ENCODE measurements at regions not wholly inside any gene's neighbourhood (a gene's known extent, or its start where the extent isn't known, plus 50 kb on each side); places are given as distances from the start of the nearest gene placed in this dataset.

DNA sequence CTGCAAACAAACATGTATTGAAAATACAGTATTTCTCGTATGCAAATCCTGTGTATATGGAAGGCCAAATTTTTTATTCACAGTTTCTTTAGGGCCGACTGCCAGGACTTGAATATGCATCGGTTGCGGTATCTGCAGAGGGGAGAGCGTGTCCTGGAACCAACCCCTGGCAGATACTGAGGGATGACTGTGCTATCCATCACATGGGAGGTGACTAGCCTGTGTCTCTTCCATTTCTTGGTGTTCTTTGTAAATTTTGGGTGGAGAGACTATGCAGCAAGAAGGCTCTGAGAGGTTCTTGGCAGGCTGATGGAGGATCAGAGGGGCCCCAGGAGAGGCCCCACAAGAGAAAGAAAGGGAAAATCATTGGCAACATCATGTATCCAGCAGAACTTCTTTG lies 384.3 kb downstream of the YTHDC2 start:
- H3K4me1 Mint-ChIP-seq (ENCODE audit: unreplicated experiment): no peaks in the 10 kb centered on the region
- no peak overlapping the region for H3K4me3 Mint-ChIP-seq (ENCODE audit: unreplicated experiment)
- peaks cover 25% of the 10 kb centered on the region for H3K27me3 Mint-ChIP-seq (ENCODE audit: unreplicated experiment)
- no peak overlapping the region for H3K27ac Mint-ChIP-seq (ENCODE audit: unreplicated experiment)
- no peaks in the 10 kb centered on the region for H3K36me3 Mint-ChIP-seq (ENCODE audit: unreplicated experiment)
- DNase-seq (ENCODE audit: extremely low spot score, unreplicated experiment): no peak
- TF ChIP-seq, protein P1, sequence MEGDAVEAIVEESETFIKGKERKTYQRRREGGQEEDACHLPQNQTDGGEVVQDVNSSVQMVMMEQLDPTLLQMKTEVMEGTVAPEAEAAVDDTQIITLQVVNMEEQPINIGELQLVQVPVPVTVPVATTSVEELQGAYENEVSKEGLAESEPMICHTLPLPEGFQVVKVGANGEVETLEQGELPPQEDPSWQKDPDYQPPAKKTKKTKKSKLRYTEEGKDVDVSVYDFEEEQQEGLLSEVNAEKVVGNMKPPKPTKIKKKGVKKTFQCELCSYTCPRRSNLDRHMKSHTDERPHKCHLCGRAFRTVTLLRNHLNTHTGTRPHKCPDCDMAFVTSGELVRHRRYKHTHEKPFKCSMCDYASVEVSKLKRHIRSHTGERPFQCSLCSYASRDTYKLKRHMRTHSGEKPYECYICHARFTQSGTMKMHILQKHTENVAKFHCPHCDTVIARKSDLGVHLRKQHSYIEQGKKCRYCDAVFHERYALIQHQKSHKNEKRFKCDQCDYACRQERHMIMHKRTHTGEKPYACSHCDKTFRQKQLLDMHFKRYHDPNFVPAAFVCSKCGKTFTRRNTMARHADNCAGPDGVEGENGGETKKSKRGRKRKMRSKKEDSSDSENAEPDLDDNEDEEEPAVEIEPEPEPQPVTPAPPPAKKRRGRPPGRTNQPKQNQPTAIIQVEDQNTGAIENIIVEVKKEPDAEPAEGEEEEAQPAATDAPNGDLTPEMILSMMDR (IDR thresholded peaks at IDR 0.05): no peak
- H3K9me3 Mint-ChIP-seq (ENCODE audit: unreplicated experiment): no peaks in the 10 kb centered on the region

DNA sequence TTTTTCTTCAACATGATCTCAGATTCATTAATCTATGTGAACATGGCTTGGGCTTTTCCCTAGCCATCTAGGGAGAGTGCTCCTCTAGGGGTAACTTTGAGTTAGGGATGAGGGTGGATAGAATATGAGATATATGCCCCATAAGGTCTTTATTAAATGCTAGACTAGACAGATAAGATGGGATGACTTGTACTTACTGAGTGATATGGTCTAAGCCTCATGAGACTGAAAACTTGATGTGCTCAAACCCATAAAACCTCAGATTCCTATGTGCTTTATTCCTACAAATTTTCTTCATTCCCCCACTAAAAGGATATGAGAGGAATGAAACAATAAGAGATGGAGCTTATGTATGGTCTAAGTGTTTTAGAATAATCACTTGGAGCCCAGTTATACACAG lies 386.6 kb downstream of the YTHDC2 start:
- no peaks in the 10 kb centered on the region for H3K4me1 Mint-ChIP-seq (ENCODE audit: unreplicated experiment)
- H3K27me3 Mint-ChIP-seq (ENCODE audit: unreplicated experiment): peaks cover 20% of the 10 kb centered on the region
- TF ChIP-seq, protein P1 (IDR thresholded peaks at IDR 0.05): no peak
- no peak for DNase-seq (ENCODE audit: extremely low spot score, unreplicated experiment)
- H3K9me3 Mint-ChIP-seq (ENCODE audit: unreplicated experiment): no peaks in the 10 kb centered on the region
- no peak overlapping the region for H3K27ac Mint-ChIP-seq (ENCODE audit: unreplicated experiment)
- no peaks in the 10 kb centered on the region for H3K36me3 Mint-ChIP-seq (ENCODE audit: unreplicated experiment)
- no peak overlapping the region for H3K4me3 Mint-ChIP-seq (ENCODE audit: unreplicated experiment)

DNA sequence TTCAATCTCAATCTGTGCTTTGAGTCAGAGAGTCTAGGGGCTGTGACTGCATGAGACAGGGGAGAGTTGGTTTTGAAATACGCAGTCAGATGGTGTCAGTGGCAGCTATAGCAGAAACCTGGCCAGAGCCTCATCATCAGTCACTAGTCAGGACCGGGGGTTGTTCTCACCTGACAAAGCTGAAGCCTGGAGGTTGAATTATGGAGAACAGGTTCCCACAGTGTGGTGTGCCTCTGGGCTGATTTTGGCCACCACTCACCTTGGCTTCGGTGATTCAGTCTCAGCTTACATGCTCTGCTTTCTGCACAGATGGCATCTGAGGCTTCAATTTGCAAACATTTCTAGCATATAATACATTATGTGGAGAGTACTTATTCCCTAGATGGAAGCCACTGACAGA lies 387.3 kb downstream of the YTHDC2 start:
- TF ChIP-seq, protein P1 (IDR thresholded peaks at IDR 0.05): no peak
- Mint-ChIP-seq H3K9me3 (ENCODE audit: unreplicated experiment) (no peaks in the 10 kb centered on the region), H3K27me3 (ENCODE audit: unreplicated experiment) (peaks cover 20% of the 10 kb centered on the region), H3K36me3 (ENCODE audit: unreplicated experiment) (no peaks in the 10 kb centered on the region), H3K4me3 (ENCODE audit: unreplicated experiment) (no peak overlapping the region), H3K4me1 (ENCODE audit: unreplicated experiment) (no peaks in the 10 kb centered on the region), H3K27ac (ENCODE audit: unreplicated experiment) (no peak overlapping the region)
- no peak for DNase-seq (ENCODE audit: extremely low spot score, unreplicated experiment)

DNA sequence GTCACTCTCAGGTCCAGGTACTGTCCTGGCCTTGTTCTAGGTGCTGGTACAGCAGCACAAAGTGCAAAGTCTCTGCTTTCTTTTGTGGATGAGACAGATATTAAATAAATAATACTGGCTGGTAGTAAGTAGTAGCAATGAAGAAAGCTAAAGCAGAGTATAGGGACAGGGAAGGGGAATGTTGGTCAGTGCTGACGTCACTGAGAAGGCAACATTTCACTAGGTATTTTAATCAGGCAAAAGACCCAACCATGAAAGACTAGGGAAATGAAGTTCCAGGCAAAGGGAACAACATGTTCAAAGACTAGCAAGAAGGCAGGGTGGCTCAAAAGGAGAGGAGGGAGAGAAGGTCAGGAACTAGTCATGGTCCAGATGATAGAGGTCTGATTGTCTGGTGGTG lies 388.2 kb downstream of the YTHDC2 start:
- no peaks in the 10 kb centered on the region for H3K4me1 Mint-ChIP-seq (ENCODE audit: unreplicated experiment)
- TF ChIP-seq, protein P1 (IDR thresholded peaks at IDR 0.05): no peak
- H3K27me3 Mint-ChIP-seq (ENCODE audit: unreplicated experiment): peaks cover 20% of the 10 kb centered on the region
- no peaks in the 10 kb centered on the region for H3K9me3 Mint-ChIP-seq (ENCODE audit: unreplicated experiment)
- H3K4me3 Mint-ChIP-seq (ENCODE audit: unreplicated experiment): no peak overlapping the region
- no peaks in the 10 kb centered on the region for H3K36me3 Mint-ChIP-seq (ENCODE audit: unreplicated experiment)
- no peak overlapping the region for H3K27ac Mint-ChIP-seq (ENCODE audit: unreplicated experiment)
- DNase-seq (ENCODE audit: extremely low spot score, unreplicated experiment): no peak

DNA sequence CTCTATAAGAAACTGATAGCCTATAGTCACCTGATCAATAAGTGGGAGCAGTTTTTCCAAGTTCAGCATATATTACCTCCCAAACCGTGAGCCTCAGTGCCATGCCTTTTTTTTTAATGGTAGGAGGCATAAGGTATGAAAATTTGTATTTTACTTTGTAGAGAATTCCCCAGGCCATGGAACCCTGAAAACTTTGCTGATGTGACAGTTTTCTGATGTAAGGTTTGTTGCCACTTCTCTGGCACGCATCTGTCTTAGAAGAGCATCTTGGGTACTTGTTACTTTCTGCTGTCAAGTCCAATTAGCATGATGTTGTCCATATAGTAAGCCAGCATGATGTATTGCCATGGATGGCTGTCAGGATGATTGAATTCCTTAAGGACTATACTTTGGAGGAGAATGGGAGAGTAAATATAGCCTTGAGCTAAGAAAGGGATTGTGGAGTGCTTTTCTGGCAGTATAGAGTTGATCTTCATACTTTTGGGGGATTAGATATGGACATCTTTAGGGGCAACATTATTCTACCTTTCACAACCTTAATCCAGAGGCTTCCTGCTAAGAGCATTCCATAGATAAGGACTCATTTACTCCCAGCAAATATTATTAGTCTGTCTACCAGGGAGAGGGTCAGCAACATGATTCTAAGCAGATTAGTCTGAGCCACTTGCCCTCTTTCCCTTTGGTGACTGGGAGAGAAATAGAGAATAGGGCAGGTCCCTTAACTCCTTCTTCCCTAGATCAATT lies 389.6 kb downstream of the YTHDC2 start:
- Mint-ChIP-seq H3K4me1 (ENCODE audit: unreplicated experiment) (no peaks in the 10 kb centered on the region), H3K36me3 (ENCODE audit: unreplicated experiment) (no peaks in the 10 kb centered on the region), H3K4me3 (ENCODE audit: unreplicated experiment) (no peak overlapping the region), H3K27me3 (ENCODE audit: unreplicated experiment) (peaks cover 18% of the 10 kb centered on the region), H3K27ac (ENCODE audit: unreplicated experiment) (no peak overlapping the region), H3K9me3 (ENCODE audit: unreplicated experiment) (no peaks in the 10 kb centered on the region)
- TF ChIP-seq, protein P1 (IDR thresholded peaks at IDR 0.05): no peak
- DNase-seq (ENCODE audit: extremely low spot score, unreplicated experiment): no peak

Measured in osteocyte (in vitro differentiated cells).